ENCODE measurements at regions not wholly inside any gene's neighbourhood (a gene's known extent, or its start where the extent isn't known, plus 50 kb on each side); places are given as distances from the start of the nearest gene placed in this dataset.
"Not testable (repeated sequence)": the region's sequence is repeated elsewhere in the genome, so short reads cannot be mapped to it uniquely, and the experiment has no call there.

GRCh38 chr2:179332903-179333302, 68.3 kb upstream of the SESTD1 start:
- 84 to 100% methylated on average over 2 of the region's 2 CpGs for WGBS, 2 experiments (ENCODE audit: insufficient coverage in 2 of 2)
- H3K4me1 ChIP-seq (ENCODE audit: control insufficient read depth, insufficient read depth, low read length, poor library complexity, severe bottlenecking): no peaks in the 10 kb centered on the region
- no peaks in the 10 kb centered on the region for H3K9me3 ChIP-seq (ENCODE audit: control insufficient read depth, low read length)
- H3K4me3 ChIP-seq (ENCODE audit: extremely low read depth, insufficient read depth, low read length, poor library complexity, severe bottlenecking): no peak overlapping the region
- no peak overlapping the region for H3K27ac ChIP-seq (ENCODE audit: low read depth, low read length, severe bottlenecking)
- no peaks in the 10 kb centered on the region for H3K36me3 ChIP-seq (ENCODE audit: control insufficient read depth, insufficient read depth, low read length)

- Histone ChIP-seq H3K4me3 (ENCODE audit: extremely low read depth, insufficient read depth, low read length, poor library complexity, severe bottlenecking) (no peak overlapping the region), H3K4me1 (ENCODE audit: control insufficient read depth, insufficient read depth, low read length, poor library complexity, severe bottlenecking) (no peaks in the 10 kb centered on the region), H3K27ac (ENCODE audit: low read depth, low read length, severe bottlenecking) (no peak overlapping the region), H3K9me3 (ENCODE audit: control insufficient read depth, low read length) (no peaks in the 10 kb centered on the region), H3K36me3 (ENCODE audit: control insufficient read depth, insufficient read depth, low read length) (no peaks in the 10 kb centered on the region)
- no CpG with 5 or more reads among the region's 3 CpGs for WGBS, 2 experiments (ENCODE audit: insufficient coverage in 2 of 2)
Observed at GRCh38 chr2:179331061-179331460, 66.4 kb upstream of the SESTD1 start.

- Histone ChIP-seq H3K27ac (ENCODE audit: low read depth, low read length, severe bottlenecking) (no peak overlapping the region), H3K4me3 (ENCODE audit: extremely low read depth, insufficient read depth, low read length, poor library complexity, severe bottlenecking) (no peak overlapping the region), H3K4me1 (ENCODE audit: control insufficient read depth, insufficient read depth, low read length, poor library complexity, severe bottlenecking) (no peaks in the 10 kb centered on the region), H3K9me3 (ENCODE audit: control insufficient read depth, low read length) (no peaks in the 10 kb centered on the region), H3K36me3 (ENCODE audit: control insufficient read depth, insufficient read depth, low read length) (no peaks in the 10 kb centered on the region)
- 84 to 93% methylated on average over 4 of the region's 5 CpGs for WGBS, 2 experiments (ENCODE audit: insufficient coverage in 2 of 2)
Observed at GRCh38 chr2:179322289-179322688, 57.7 kb upstream of the SESTD1 start.

- H3K27ac ChIP-seq (ENCODE audit: low read depth, low read length, severe bottlenecking); H3K9me3 ChIP-seq (ENCODE audit: control insufficient read depth, low read length); H3K4me1 ChIP-seq (ENCODE audit: control insufficient read depth, insufficient read depth, low read length, poor library complexity, severe bottlenecking); H3K4me3 ChIP-seq (ENCODE audit: extremely low read depth, insufficient read depth, low read length, poor library complexity, severe bottlenecking); H3K36me3 ChIP-seq (ENCODE audit: control insufficient read depth, insufficient read depth, low read length): not testable (repeated sequence)
- WGBS, 2 experiments (ENCODE audit: insufficient coverage in 2 of 2): 92% methylated on average over 2 of the region's 3 CpGs; no CpG with 5 or more reads in 1 of the 2 experiments
Observed at GRCh38 chr2:179321034-179321433, 56.4 kb upstream of the SESTD1 start.

- not testable (repeated sequence) for H3K27ac ChIP-seq (ENCODE audit: low read depth, low read length, severe bottlenecking); H3K4me3 ChIP-seq (ENCODE audit: extremely low read depth, insufficient read depth, low read length, poor library complexity, severe bottlenecking); H3K9me3 ChIP-seq (ENCODE audit: control insufficient read depth, low read length); H3K4me1 ChIP-seq (ENCODE audit: control insufficient read depth, insufficient read depth, low read length, poor library complexity, severe bottlenecking); H3K36me3 ChIP-seq (ENCODE audit: control insufficient read depth, insufficient read depth, low read length)
- WGBS, 2 experiments (ENCODE audit: insufficient coverage in 2 of 2): 89% methylated on average over 5 of the region's 9 CpGs; no CpG with 5 or more reads in 1 of the 2 experiments
Observed at GRCh38 chr2:179314729-179315128, 50.1 kb upstream of the SESTD1 start.
